AG04449 (cell line): ENCODE measurements at regions not wholly inside any gene's neighbourhood (a gene's known extent, or its start where the extent isn't known, plus 50 kb on each side); places are given as distances from the start of the nearest gene placed in this dataset.

Experiments used
- CTCF ChIA-PET: fragments of 350-600 bp; formaldehyde crosslinking; extraction: SDS; loops from one replicate; lab custom pipeline; 2021; ENCODE audit warnings: antibody characterized with exemption; lab: Yijun Ruan, JAX
- POLR2A ChIA-PET: fragments of 400-600, 350-600 bp; formaldehyde crosslinking; extraction: SDS; loops from one replicate; lab custom pipeline; 2020; ENCODE audit warnings: antibody characterized with exemption, inconsistent platforms; lab: Yijun Ruan, JAX
- DNase-seq: peaks from one replicate; pipeline ENCODE4 v3.0.0-alpha.2; 2010; ENCODE audit warnings: low read depth, low spot score
- H3K4me3 ChIP-seq: 2 replicates; pipeline ENCODE4 v1.5.1; 2011; ENCODE audit warnings: low read depth, mild to moderate bottlenecking, control low read depth, low read length
- TF ChIP-seq, protein P1 (sequence below): IDR thresholded peaks from one replicate; pipeline ENCODE4 v1.5.1; 2011; ENCODE audit warnings: mild to moderate bottlenecking, moderate library complexity, low read length, control low read depth, inconsistent platforms; ENCODE audit not compliant: insufficient read depth; ENCODE audit errors: missing control alignments

GRCh38 chr3:5757213-5757804 lies 569.8 kb downstream of the EDEM1 start:
- CTCF ChIA-PET: no interaction called here
- TF ChIP-seq, protein P1, sequence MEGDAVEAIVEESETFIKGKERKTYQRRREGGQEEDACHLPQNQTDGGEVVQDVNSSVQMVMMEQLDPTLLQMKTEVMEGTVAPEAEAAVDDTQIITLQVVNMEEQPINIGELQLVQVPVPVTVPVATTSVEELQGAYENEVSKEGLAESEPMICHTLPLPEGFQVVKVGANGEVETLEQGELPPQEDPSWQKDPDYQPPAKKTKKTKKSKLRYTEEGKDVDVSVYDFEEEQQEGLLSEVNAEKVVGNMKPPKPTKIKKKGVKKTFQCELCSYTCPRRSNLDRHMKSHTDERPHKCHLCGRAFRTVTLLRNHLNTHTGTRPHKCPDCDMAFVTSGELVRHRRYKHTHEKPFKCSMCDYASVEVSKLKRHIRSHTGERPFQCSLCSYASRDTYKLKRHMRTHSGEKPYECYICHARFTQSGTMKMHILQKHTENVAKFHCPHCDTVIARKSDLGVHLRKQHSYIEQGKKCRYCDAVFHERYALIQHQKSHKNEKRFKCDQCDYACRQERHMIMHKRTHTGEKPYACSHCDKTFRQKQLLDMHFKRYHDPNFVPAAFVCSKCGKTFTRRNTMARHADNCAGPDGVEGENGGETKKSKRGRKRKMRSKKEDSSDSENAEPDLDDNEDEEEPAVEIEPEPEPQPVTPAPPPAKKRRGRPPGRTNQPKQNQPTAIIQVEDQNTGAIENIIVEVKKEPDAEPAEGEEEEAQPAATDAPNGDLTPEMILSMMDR: no peak
- no peak overlapping the region for H3K4me3 ChIP-seq
- DNase-seq: no peak
- POLR2A ChIA-PET: no interaction called here

GRCh38 chr3:5758699-5759098 lies 571.2 kb downstream of the EDEM1 start:
- DNase-seq: no peak
- POLR2A ChIA-PET: no interaction called here
- no peak overlapping the region for H3K4me3 ChIP-seq
- TF ChIP-seq, protein P1: no peak
- CTCF ChIA-PET: no interaction called here

- ChIA-PET CTCF (no interaction called here), POLR2A (no interaction called here)
- TF ChIP-seq, protein P1: no peak
- H3K4me3 ChIP-seq: no peak overlapping the region
- no peak for DNase-seq
These were observed 575.0 kb downstream of the EDEM1 start for GRCh38 chr3:5762506-5762905.

- TF ChIP-seq, protein P1: no peak
- no peak for DNase-seq
- ChIA-PET CTCF (no interaction called here), POLR2A (no interaction called here)
- H3K4me3 ChIP-seq: no peak overlapping the region
These were observed 579.3 kb downstream of the EDEM1 start for GRCh38 chr3:5766848-5767247.

DNA sequence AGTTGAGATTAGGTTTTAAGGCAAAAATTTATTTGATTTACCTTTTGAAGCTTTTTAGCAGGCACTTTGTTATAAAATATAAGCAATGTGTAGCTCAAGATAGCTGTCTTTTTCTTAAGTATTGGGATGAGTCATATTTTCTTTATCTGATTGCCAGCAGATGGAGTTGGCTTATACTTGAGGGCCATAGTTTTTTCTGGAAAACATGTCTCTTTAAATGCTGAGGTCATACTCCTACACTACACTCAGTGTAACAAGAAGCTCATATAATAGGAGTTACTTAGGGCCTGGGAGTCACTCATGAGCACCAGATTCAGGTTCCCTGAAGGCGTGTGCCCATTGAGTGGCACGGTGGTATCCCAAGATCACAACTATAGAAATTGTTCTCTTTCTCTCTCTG lies 579.8 kb downstream of the EDEM1 start:
- CTCF ChIA-PET: no interaction called here
- no peak for DNase-seq
- TF ChIP-seq, protein P1: no peak
- no peak overlapping the region for H3K4me3 ChIP-seq
- POLR2A ChIA-PET: no interaction called here

GRCh38 chr3:5768281-5768945 lies 580.9 kb downstream of the EDEM1 start:
- ChIA-PET POLR2A (no interaction called here), CTCF (no interaction called here)
- no peak for DNase-seq
- no peak overlapping the region for H3K4me3 ChIP-seq
- TF ChIP-seq, protein P1: no peak
